Left lung (tissue), 4 donors: ENCODE measurements at regions not wholly inside any gene's neighbourhood (a gene's known extent, or its start where the extent isn't known, plus 50 kb on each side); places are given as distances from the start of the nearest gene placed in this dataset.

Experiments used
- ATAC-seq: fragments of 200-7000 bp; cut with Tn5 transposase; one replicate; pipeline ENCODE4 v1.9.1; 2020; ENCODE audit warnings: moderate library complexity
- DNase-seq, 4 donors: peaks; one replicate each; pipeline ENCODE4 v3.0.0-alpha.2; 2013 to 2020
- H3K27ac ChIP-seq, 2 donors: fragments of 200-600 bp; sonication (generic) in 1 of 2; one replicate each; pipeline versions ENCODE4 v1.5.0 to v1.8.0; 2020 to 2021
- H3K27me3 ChIP-seq, 2 donors: fragments of 200-600 bp; sonication (generic) in 1 of 2; one replicate each; pipeline versions ENCODE4 v1.5.0 to v1.8.0; 2020 to 2021
- H3K36me3 ChIP-seq, 2 donors: fragments of 200-600 bp; sonication (generic) in 1 of 2; one replicate each; pipeline versions ENCODE4 v1.5.0 to v1.8.0; 2020 to 2021
- H3K4me1 ChIP-seq, 2 donors: fragments of 200-600 bp; one replicate each; pipeline ENCODE4 v1.8.0; 2021
- H3K4me3 ChIP-seq, 2 donors: fragments of 200-600 bp; sonication (generic) in 1 of 2; one replicate each; pipeline versions ENCODE4 v1.5.0 to v1.8.0; 2020 to 2021; ENCODE audit warnings: mild to moderate bottlenecking in 1 of 2
- H3K9me3 ChIP-seq, 2 donors: fragments of 200-600 bp; sonication (generic) in 1 of 2; one replicate each; pipeline versions ENCODE4 v1.5.0 to v1.8.0; 2020 to 2021
- intact Hi-C, 2 donors: fragments of 100-400 bp; cut with DNase I; formaldehyde crosslinking; loops; one replicate each; pipeline versions ENCODE4 v1.11.2 to v1.14.2; 2022
- TF ChIP-seq, protein P1 (sequence below), 2 donors: fragments of 200-600 bp; sonication (generic) in 1 of 2; IDR thresholded peaks; one replicate each; pipeline versions ENCODE4 v1.5.0 to v1.8.0; 2021; ENCODE audit warnings: antibody characterized with exemption in 2 of 2
- donor health status: DM: no; HTN: yes; CAD: no.
- donor health status: DM: no; HTN: no; CAD: no.

- TF ChIP-seq, protein P1, sequence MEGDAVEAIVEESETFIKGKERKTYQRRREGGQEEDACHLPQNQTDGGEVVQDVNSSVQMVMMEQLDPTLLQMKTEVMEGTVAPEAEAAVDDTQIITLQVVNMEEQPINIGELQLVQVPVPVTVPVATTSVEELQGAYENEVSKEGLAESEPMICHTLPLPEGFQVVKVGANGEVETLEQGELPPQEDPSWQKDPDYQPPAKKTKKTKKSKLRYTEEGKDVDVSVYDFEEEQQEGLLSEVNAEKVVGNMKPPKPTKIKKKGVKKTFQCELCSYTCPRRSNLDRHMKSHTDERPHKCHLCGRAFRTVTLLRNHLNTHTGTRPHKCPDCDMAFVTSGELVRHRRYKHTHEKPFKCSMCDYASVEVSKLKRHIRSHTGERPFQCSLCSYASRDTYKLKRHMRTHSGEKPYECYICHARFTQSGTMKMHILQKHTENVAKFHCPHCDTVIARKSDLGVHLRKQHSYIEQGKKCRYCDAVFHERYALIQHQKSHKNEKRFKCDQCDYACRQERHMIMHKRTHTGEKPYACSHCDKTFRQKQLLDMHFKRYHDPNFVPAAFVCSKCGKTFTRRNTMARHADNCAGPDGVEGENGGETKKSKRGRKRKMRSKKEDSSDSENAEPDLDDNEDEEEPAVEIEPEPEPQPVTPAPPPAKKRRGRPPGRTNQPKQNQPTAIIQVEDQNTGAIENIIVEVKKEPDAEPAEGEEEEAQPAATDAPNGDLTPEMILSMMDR (IDR thresholded peaks at IDR 0.05): no peak
- intact Hi-C loops: no loop called here
- Histone ChIP-seq H3K9me3 (no peaks in the 10 kb centered on the region), H3K27me3 (no peaks in the 10 kb centered on the region), H3K36me3 (no peaks in the 10 kb centered on the region), H3K4me1 (no peaks in the 10 kb centered on the region), H3K27ac (no peak overlapping the region), H3K4me3 (no peak overlapping the region)
- peak; percentile 58 for ATAC-seq
- peak in 1 of 4 donors; percentile 14 for DNase-seq
Observed at GRCh38 chr5:85049020-85049419, 664.3 kb upstream of the EDIL3 start.

GRCh38 chr5:85052826-85053225, 668.1 kb upstream of the EDIL3 start:
- Histone ChIP-seq H3K4me3 (no peak overlapping the region), H3K27ac (no peak overlapping the region), H3K4me1 (no peaks in the 10 kb centered on the region), H3K9me3 (no peaks in the 10 kb centered on the region), H3K36me3 (no peaks in the 10 kb centered on the region), H3K27me3 (no peaks in the 10 kb centered on the region)
- DNase-seq (no peak), ATAC-seq (no peak)
- TF ChIP-seq, protein P1 (IDR thresholded peaks at IDR 0.05): no peak
- intact Hi-C loops: no loop called here

GRCh38 chr5:85069659-85070640, 685.3 kb upstream of the EDIL3 start:
- H3K27ac ChIP-seq: no peak overlapping the region
- no peaks in the 10 kb centered on the region for H3K27me3 ChIP-seq
- H3K9me3 ChIP-seq: peaks cover 0 to 5% of the 10 kb centered on the region in 2 donors
- intact Hi-C loops: no loop called here
- no peaks in the 10 kb centered on the region for H3K36me3 ChIP-seq
- ATAC-seq (no peak), DNase-seq (peak in 3 of 4 donors; percentile 8 to 42 (median 27))
- TF ChIP-seq, protein P1 (IDR thresholded peaks at IDR 0.05): no peak
- no peak overlapping the region for H3K4me3 ChIP-seq
- H3K4me1 ChIP-seq: no peaks in the 10 kb centered on the region

DNA sequence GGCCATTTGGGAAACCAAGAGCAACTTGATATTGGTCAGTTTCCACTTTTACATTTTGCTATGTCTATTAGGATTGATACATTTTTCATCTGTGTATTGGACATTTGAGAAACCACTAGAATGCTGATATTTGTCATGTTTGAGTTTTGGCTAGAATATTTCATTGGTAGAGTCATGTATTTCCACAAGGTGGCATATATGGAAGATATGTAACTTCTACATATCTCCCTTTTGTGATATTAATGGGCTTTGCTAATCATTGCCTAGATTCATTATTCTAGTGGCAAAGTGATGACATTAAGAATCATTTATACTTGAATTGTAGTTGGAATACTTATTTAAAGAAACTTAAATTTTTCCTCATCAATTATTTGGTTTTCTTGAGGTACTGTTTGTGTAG, 692.9 kb upstream of the EDIL3 start:
- H3K4me3 ChIP-seq: no peak overlapping the region
- no peaks in the 10 kb centered on the region for H3K27me3 ChIP-seq
- ATAC-seq (no peak), DNase-seq (no peak)
- H3K4me1 ChIP-seq: no peaks in the 10 kb centered on the region
- TF ChIP-seq, protein P1 (IDR thresholded peaks at IDR 0.05): no peak
- intact Hi-C loops: no loop called here
- H3K36me3 ChIP-seq: no peaks in the 10 kb centered on the region
- H3K9me3 ChIP-seq: no peaks in the 10 kb centered on the region
- no peak overlapping the region for H3K27ac ChIP-seq

- intact Hi-C loops: no loop called here
- TF ChIP-seq, protein P1 (IDR thresholded peaks at IDR 0.05): no peak
- no peaks in the 10 kb centered on the region for H3K27me3 ChIP-seq
- H3K9me3 ChIP-seq: no peaks in the 10 kb centered on the region
- H3K4me1 ChIP-seq: no peaks in the 10 kb centered on the region
- H3K36me3 ChIP-seq: no peaks in the 10 kb centered on the region
- H3K27ac ChIP-seq: no peak overlapping the region
- ATAC-seq: no peak
- no peak overlapping the region for H3K4me3 ChIP-seq
- no peak for DNase-seq
Observed at GRCh38 chr5:85096421-85096820, 711.7 kb upstream of the EDIL3 start.
